ENCODE measurements at regions not wholly inside any gene's neighbourhood (a gene's known extent, or its start where the extent isn't known, plus 50 kb on each side); places are given as distances from the start of the nearest gene placed in this dataset.

DNA sequence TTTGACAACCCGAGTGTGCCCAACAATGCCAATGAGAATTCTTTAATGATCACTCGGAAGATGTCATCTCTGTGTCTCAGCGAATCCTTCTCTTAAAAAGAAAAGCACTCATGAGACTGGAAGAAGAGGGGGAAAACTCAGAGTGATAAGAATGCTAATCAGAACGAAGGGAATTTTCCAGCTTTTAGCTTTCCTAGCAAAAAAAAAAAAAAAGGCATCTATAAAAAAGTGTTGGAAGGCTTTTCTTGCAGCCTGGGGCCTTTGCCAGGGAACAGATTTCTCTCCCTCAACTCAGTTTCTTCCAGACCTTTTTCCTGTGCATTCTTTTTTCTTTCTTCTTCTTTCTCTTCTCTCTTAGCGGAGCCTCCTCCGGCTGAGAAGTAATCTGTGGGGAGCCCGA, 80.5 kb upstream of the NEO1 start:
- Histone ChIP-seq H3K14ac (ENCODE audit: low read length) (no peak overlapping the region), H3K18ac (ENCODE audit: low read length) (no peak overlapping the region), H2AFZ (ENCODE audit: low read length) (no peak overlapping the region), H3K4me2 (ENCODE audit: insufficient read depth, low read length, poor library complexity, severe bottlenecking) (no peak overlapping the region), H3K9me3 (replicated peaks in 1 of 2; ENCODE audit: control insufficient read depth in 2 of 2, insufficient read depth in 1 of 2, low read depth in 1 of 2, low read length in 2 of 2) (peaks cover 0 to 2% of the 10 kb centered on the region in 2 donors), H3K23ac (ENCODE audit: low read depth, low read length, poor library complexity) (no peak overlapping the region), H3K27ac (replicated peaks; ENCODE audit: low read length) (no peak overlapping the region), H3K36me3 (replicated peaks in 1 of 2; ENCODE audit: control insufficient read depth in 2 of 2, insufficient read depth in 2 of 2, low read length in 2 of 2) (no peaks in the 10 kb centered on the region), H2BK5ac (ENCODE audit: low read length) (no peak overlapping the region), H3K4ac (ENCODE audit: low read length) (no peak overlapping the region), H2BK120ac (ENCODE audit: low read depth, low read length) (no peak overlapping the region), H4K8ac (ENCODE audit: low read depth, low read length) (no peak overlapping the region), H4K91ac (ENCODE audit: low read depth, low read length, poor library complexity) (no peak overlapping the region), H3K9ac (ENCODE audit: low read depth, low read length, poor library complexity) (no peak overlapping the region), H2AK5ac (ENCODE audit: low read depth, low read length) (no peak overlapping the region), H2BK15ac (ENCODE audit: low read length) (no peak overlapping the region), H3K27me3 (ENCODE audit: control insufficient read depth in 3 of 3, insufficient read depth in 3 of 3, low read depth in 1 of 3, low read length in 3 of 3) (peaks cover 0 to 13% (median 0%) of the 10 kb centered on the region in 3 experiments), H3K4me1 (ENCODE audit: control insufficient read depth in 2 of 2, insufficient read depth in 1 of 2, low read depth in 1 of 2, low read length in 2 of 2) (peaks cover 0 to 2% of the 10 kb centered on the region in 2 donors), H3K79me1 (ENCODE audit: low read depth, low read length) (no peaks in the 10 kb centered on the region), H3K4me3 (ENCODE audit: low read length in 2 of 2) (no peak overlapping the region), H2BK12ac (ENCODE audit: low read length) (no peak overlapping the region)
- no peak for DNase-seq (ENCODE audit: low spot score)
- no CpG with 5 or more reads among the region's 7 CpGs for WGBS, 2 donors (ENCODE audit: extremely low coverage in 2 of 2, insufficient read length in 2 of 2, insufficient replicate concordance in 1 of 2)

DNA sequence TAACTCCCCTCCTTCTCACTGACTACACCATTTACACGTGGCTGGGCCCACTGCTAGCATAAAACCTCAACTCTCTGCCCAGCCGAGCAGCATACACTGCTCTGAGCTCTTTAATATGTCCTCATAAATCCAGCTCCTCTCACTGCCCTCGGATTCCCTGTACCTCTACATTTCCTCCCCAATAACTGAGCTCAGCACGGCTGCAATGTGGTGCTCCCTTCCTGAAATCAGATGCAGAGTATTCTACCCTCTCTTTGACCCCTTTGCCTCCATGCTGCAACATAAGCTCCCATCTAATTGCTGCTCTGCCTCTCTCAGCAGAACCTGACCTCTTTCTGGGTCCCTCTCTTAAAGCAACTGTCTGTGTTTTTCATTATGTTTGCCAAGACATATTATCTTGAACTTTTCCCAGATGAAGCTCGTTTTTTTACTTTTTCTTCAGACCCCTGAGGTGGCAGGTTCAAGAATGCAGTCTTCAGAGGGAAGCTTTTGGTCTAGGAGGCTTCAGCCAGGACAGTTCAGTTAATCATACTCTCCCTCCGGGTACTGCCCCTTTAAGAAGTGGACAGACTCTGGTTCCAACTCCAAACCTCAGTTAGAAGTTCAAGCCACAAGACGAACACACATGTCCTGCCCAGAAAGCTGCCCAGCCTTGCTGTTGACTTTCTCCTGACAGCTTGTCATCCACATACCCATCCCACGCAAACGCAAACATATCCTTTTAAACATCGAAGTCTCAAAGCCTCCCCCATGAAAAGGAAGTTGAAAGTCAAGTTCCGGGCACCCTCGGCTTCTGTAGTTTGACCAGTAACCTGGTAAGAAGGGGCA, 81.1 kb upstream of the NEO1 start:
- Histone ChIP-seq H2BK120ac (ENCODE audit: low read depth, low read length) (no peak overlapping the region), H3K18ac (ENCODE audit: low read length) (no peak overlapping the region), H3K36me3 (replicated peaks in 1 of 2; ENCODE audit: control insufficient read depth in 2 of 2, insufficient read depth in 2 of 2, low read length in 2 of 2) (no peaks in the 10 kb centered on the region), H3K4ac (ENCODE audit: low read length) (no peak overlapping the region), H2AFZ (ENCODE audit: low read length) (peak overlapping the region; percentile 52), H2BK15ac (ENCODE audit: low read length) (no peak overlapping the region), H2AK5ac (ENCODE audit: low read depth, low read length) (no peak overlapping the region), H3K14ac (ENCODE audit: low read length) (no peak overlapping the region), H3K9ac (ENCODE audit: low read depth, low read length, poor library complexity) (no peak overlapping the region), H4K8ac (ENCODE audit: low read depth, low read length) (no peak overlapping the region), H2BK12ac (ENCODE audit: low read length) (no peak overlapping the region), H3K79me1 (ENCODE audit: low read depth, low read length) (no peaks in the 10 kb centered on the region), H3K4me2 (ENCODE audit: insufficient read depth, low read length, poor library complexity, severe bottlenecking) (no peak overlapping the region), H4K91ac (ENCODE audit: low read depth, low read length, poor library complexity) (no peak overlapping the region), H3K27ac (replicated peaks; ENCODE audit: low read length) (no peak overlapping the region), H3K4me3 (ENCODE audit: low read length in 2 of 2) (no peak overlapping the region), H3K27me3 (ENCODE audit: control insufficient read depth in 3 of 3, insufficient read depth in 3 of 3, low read depth in 1 of 3, low read length in 3 of 3) (peaks cover 0 to 12% (median 0%) of the 10 kb centered on the region in 3 experiments), H2BK5ac (ENCODE audit: low read length) (no peak overlapping the region), H3K9me3 (replicated peaks in 1 of 2; ENCODE audit: control insufficient read depth in 2 of 2, insufficient read depth in 1 of 2, low read depth in 1 of 2, low read length in 2 of 2) (peaks cover 0 to 2% of the 10 kb centered on the region in 2 donors), H3K4me1 (ENCODE audit: control insufficient read depth in 2 of 2, insufficient read depth in 1 of 2, low read depth in 1 of 2, low read length in 2 of 2) (peaks cover 0 to 2% of the 10 kb centered on the region in 2 donors), H3K23ac (ENCODE audit: low read depth, low read length, poor library complexity) (no peak overlapping the region)
- no CpG with 5 or more reads among the region's 12 CpGs for WGBS, 2 donors (ENCODE audit: extremely low coverage in 2 of 2, insufficient read length in 2 of 2, insufficient replicate concordance in 1 of 2)
- no peak for DNase-seq (ENCODE audit: low spot score)

DNA sequence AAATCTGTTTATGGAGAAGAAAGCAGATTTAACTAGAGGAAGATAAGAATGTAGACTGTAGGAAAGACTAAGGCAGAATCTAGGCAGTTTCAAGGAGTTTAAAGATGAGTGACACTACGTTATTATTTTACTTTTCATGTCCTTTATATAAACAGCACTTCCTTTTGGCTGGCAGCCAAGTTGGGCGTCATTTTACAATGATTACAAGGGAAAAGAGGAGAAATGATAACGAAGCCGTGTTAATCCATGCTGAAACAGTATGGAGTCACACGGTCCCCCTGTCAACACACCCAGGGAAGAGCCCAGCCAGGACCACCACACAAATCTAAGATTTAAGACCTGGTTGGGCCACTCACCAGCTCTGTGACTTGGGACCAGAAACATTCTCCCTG, 83.7 kb upstream of the NEO1 start:
- peaks cover 0 to 5% (median 0%) of the 10 kb centered on the region in 3 experiments for H3K27me3 ChIP-seq (ENCODE audit: control insufficient read depth in 3 of 3, insufficient read depth in 3 of 3, low read depth in 1 of 3, low read length in 3 of 3)
- no peak overlapping the region for H2BK5ac ChIP-seq (ENCODE audit: low read length)
- H3K36me3 ChIP-seq (replicated peaks in 1 of 2; ENCODE audit: control insufficient read depth in 2 of 2, insufficient read depth in 2 of 2, low read length in 2 of 2), result no peaks in the 10 kb centered on the region
- H2BK12ac ChIP-seq (ENCODE audit: low read length), result no peak overlapping the region
- H4K8ac ChIP-seq (ENCODE audit: low read depth, low read length), result no peak overlapping the region
- no peak overlapping the region for H3K9ac ChIP-seq (ENCODE audit: low read depth, low read length, poor library complexity)
- no peak overlapping the region for H4K91ac ChIP-seq (ENCODE audit: low read depth, low read length, poor library complexity)
- DNase-seq (ENCODE audit: low spot score), result no peak
- H3K4me2 ChIP-seq (ENCODE audit: insufficient read depth, low read length, poor library complexity, severe bottlenecking), result no peak overlapping the region
- no CpG with 5 or more reads among the region's 5 CpGs for WGBS, 2 donors (ENCODE audit: extremely low coverage in 2 of 2, insufficient read length in 2 of 2, insufficient replicate concordance in 1 of 2)
- H3K4ac ChIP-seq (ENCODE audit: low read length), result no peak overlapping the region
- no peak overlapping the region for H2BK120ac ChIP-seq (ENCODE audit: low read depth, low read length)
- H3K23ac ChIP-seq (ENCODE audit: low read depth, low read length, poor library complexity), result no peak overlapping the region
- peaks cover 0 to 2% of the 10 kb centered on the region in 2 donors for H3K4me1 ChIP-seq (ENCODE audit: control insufficient read depth in 2 of 2, insufficient read depth in 1 of 2, low read depth in 1 of 2, low read length in 2 of 2)
- H3K18ac ChIP-seq (ENCODE audit: low read length), result no peak overlapping the region
- no peaks in the 10 kb centered on the region for H3K9me3 ChIP-seq (replicated peaks in 1 of 2; ENCODE audit: control insufficient read depth in 2 of 2, insufficient read depth in 1 of 2, low read depth in 1 of 2, low read length in 2 of 2)
- no peak overlapping the region for H2AFZ ChIP-seq (ENCODE audit: low read length)
- no peaks in the 10 kb centered on the region for H3K79me1 ChIP-seq (ENCODE audit: low read depth, low read length)
- no peak overlapping the region for H3K4me3 ChIP-seq (ENCODE audit: low read length in 2 of 2)
- no peak overlapping the region for H2BK15ac ChIP-seq (ENCODE audit: low read length)
- no peak overlapping the region for H3K14ac ChIP-seq (ENCODE audit: low read length)
- no peak overlapping the region for H2AK5ac ChIP-seq (ENCODE audit: low read depth, low read length)
- H3K27ac ChIP-seq (replicated peaks; ENCODE audit: low read length), result no peak overlapping the region

DNA sequence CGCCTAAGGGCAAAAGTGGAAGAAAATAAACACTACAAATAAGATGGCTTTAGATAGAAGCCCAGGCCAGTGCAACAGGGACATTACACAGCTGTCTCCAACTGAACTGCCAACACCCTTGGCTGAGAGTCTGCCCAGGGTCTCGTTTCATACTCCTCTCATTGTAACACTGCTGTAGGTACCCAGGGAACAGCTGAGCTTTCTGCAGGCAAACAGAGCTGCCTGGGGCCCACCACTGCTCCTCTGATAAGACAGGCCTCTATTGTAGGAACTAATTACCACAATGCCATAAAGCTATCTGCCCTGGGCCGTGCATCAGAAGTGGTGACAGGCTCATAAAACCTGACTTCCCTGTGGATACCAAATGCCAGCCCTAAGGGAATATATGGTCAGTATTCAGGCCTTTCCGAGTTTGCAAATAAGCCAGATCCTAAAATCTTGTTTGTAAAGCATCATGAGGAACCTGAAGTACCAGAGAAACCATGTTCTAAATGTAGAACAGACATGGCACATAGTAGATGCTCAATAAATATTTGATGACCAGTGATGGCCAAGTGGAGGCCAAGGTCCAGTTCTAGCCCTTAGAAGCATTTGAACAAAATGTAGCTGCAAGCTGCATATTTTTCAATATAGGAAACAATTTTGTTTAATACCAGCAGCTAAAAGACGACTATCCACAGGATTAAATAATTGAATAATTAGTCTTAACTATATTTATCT, 84.3 kb upstream of the NEO1 start:
- no peaks in the 10 kb centered on the region for H3K9me3 ChIP-seq (replicated peaks in 1 of 2; ENCODE audit: control insufficient read depth in 2 of 2, insufficient read depth in 1 of 2, low read depth in 1 of 2, low read length in 2 of 2)
- peaks cover 0 to 2% of the 10 kb centered on the region in 2 donors for H3K4me1 ChIP-seq (ENCODE audit: control insufficient read depth in 2 of 2, insufficient read depth in 1 of 2, low read depth in 1 of 2, low read length in 2 of 2)
- H2BK15ac ChIP-seq (ENCODE audit: low read length), result no peak overlapping the region
- no peak overlapping the region for H2AFZ ChIP-seq (ENCODE audit: low read length)
- no peak overlapping the region for H4K91ac ChIP-seq (ENCODE audit: low read depth, low read length, poor library complexity)
- H3K27me3 ChIP-seq (ENCODE audit: control insufficient read depth in 3 of 3, insufficient read depth in 3 of 3, low read depth in 1 of 3, low read length in 3 of 3), result peaks cover 0 to 5% (median 0%) of the 10 kb centered on the region in 3 experiments
- H2BK12ac ChIP-seq (ENCODE audit: low read length), result no peak overlapping the region
- no peaks in the 10 kb centered on the region for H3K79me1 ChIP-seq (ENCODE audit: low read depth, low read length)
- no peak overlapping the region for H3K18ac ChIP-seq (ENCODE audit: low read length)
- no peaks in the 10 kb centered on the region for H3K36me3 ChIP-seq (replicated peaks in 1 of 2; ENCODE audit: control insufficient read depth in 2 of 2, insufficient read depth in 2 of 2, low read length in 2 of 2)
- H3K4me2 ChIP-seq (ENCODE audit: insufficient read depth, low read length, poor library complexity, severe bottlenecking), result no peak overlapping the region
- H2AK5ac ChIP-seq (ENCODE audit: low read depth, low read length), result no peak overlapping the region
- H3K27ac ChIP-seq (replicated peaks; ENCODE audit: low read length), result no peak overlapping the region
- no peak overlapping the region for H2BK5ac ChIP-seq (ENCODE audit: low read length)
- no CpG with 5 or more reads among the region's 5 CpGs for WGBS, 2 donors (ENCODE audit: extremely low coverage in 2 of 2, insufficient read length in 2 of 2, insufficient replicate concordance in 1 of 2)
- no peak for DNase-seq (ENCODE audit: low spot score)
- no peak overlapping the region for H3K4ac ChIP-seq (ENCODE audit: low read length)
- no peak overlapping the region for H4K8ac ChIP-seq (ENCODE audit: low read depth, low read length)
- no peak overlapping the region for H3K14ac ChIP-seq (ENCODE audit: low read length)
- no peak overlapping the region for H3K23ac ChIP-seq (ENCODE audit: low read depth, low read length, poor library complexity)
- no peak overlapping the region for H3K9ac ChIP-seq (ENCODE audit: low read depth, low read length, poor library complexity)
- H3K4me3 ChIP-seq (ENCODE audit: low read length in 2 of 2), result no peak overlapping the region
- no peak overlapping the region for H2BK120ac ChIP-seq (ENCODE audit: low read depth, low read length)

Data from neuronal stem cell (in vitro differentiated cells).